Neural cell (in vitro differentiated cells): ENCODE measurements at regions not wholly inside any gene's neighbourhood (a gene's known extent, or its start where the extent isn't known, plus 50 kb on each side); places are given as distances from the start of the nearest gene placed in this dataset.

Source experiments
- H2AFZ ChIP-seq: fragments of 200-600, 300-800 bp; sonication (generic), shearing (Covaris generic); 2 replicates; pipeline ENCODE4 v1.6.0; 2014; ENCODE audit warnings: low read depth, mild to moderate bottlenecking, antibody characterized with exemption, low read length, moderate library complexity
- H3F3A ChIP-seq: fragments of 200-600 bp; shearing (Covaris generic); 2 replicates; pipeline ENCODE4 v1.6.1; 2016; ENCODE audit warnings: mild to moderate bottlenecking, moderate library complexity, mixed read lengths, antibody characterized with exemption, low read length; ENCODE audit not compliant: insufficient read depth, poor library complexity, severe bottlenecking
- H3K27ac ChIP-seq: fragments of 200-600, 300-800 bp; sonication (generic), shearing (Covaris generic); 2 replicates; pipeline ENCODE4 v1.5.1; 2014; ENCODE audit warnings: mild to moderate bottlenecking, low read length, moderate library complexity
- H3K27me3 ChIP-seq: fragments of 300-800, 200-600 bp; sonication (generic), shearing (Covaris generic); 2 replicates; pipeline ENCODE4 v1.6.0; 2014; ENCODE audit warnings: mild to moderate bottlenecking, low read depth, low read length, moderate library complexity; ENCODE audit not compliant: insufficient read depth
- H3K36me3 ChIP-seq: fragments of 300-800, 200-600 bp; sonication (generic), shearing (Covaris generic); 2 replicates; pipeline ENCODE4 v1.5.1; 2014; ENCODE audit warnings: mild to moderate bottlenecking, antibody characterized with exemption, low read length, moderate library complexity; ENCODE audit not compliant: insufficient read depth
- H3K4me2 ChIP-seq: fragments of 300-800, 200-600 bp; sonication (generic), shearing (Covaris generic); 2 replicates; pipeline ENCODE4 v1.6.0; 2014; ENCODE audit warnings: mild to moderate bottlenecking, low read length
- H3K4me3 ChIP-seq: fragments of 300-800, 200-600 bp; sonication (generic), shearing (Covaris generic); 2 replicates; pipeline ENCODE4 v1.5.1; 2014; ENCODE audit warnings: mild to moderate bottlenecking, low read length, moderate library complexity
- H3K79me2 ChIP-seq: fragments of 200-600 bp; shearing (Covaris generic); replicated peaks from 2 replicates; pipeline ENCODE4 v1.6.0; 2014; ENCODE audit warnings: mild to moderate bottlenecking, low read length, moderate library complexity; ENCODE audit not compliant: insufficient read depth
- H3K9ac ChIP-seq: fragments of 300-800, 200-600 bp; sonication (generic), shearing (Covaris generic); 2 replicates; pipeline ENCODE4 v1.6.1; 2016; ENCODE audit warnings: mild to moderate bottlenecking, low read length, mixed read lengths
- H3K9me2 ChIP-seq: fragments of 200-600 bp; shearing (Covaris generic); 2 replicates; pipeline ENCODE4 v1.6.1; 2016; ENCODE audit warnings: mild to moderate bottlenecking, low read length, mixed read lengths; ENCODE audit not compliant: insufficient read depth
- H3K9me3 ChIP-seq: fragments of 200-600, 300-800 bp; sonication (generic), shearing (Covaris generic); 2 replicates; pipeline ENCODE4 v1.6.1; 2016; ENCODE audit warnings: mild to moderate bottlenecking, mixed run types, low read length, moderate library complexity, mixed read lengths
- H4K20me1 ChIP-seq: fragments of 200-600 bp; shearing (Covaris generic); 2 replicates; pipeline ENCODE4 v1.6.1; 2016; ENCODE audit warnings: mild to moderate bottlenecking, mixed run types; ENCODE audit not compliant: insufficient read depth
- EP300 ChIP-seq: fragments of 450-650 bp; conservative IDR thresholded peaks from 2 replicates; pipeline ENCODE4 v1.6.1; 2014; ENCODE audit warnings: antibody characterized with exemption, mild to moderate bottlenecking, moderate library complexity; ENCODE audit not compliant: poor library complexity, severe bottlenecking
- EZH2 ChIP-seq: fragments of 200-600, 300-800 bp; shearing (Covaris generic), sonication (generic); IDR thresholded peaks from 2 replicates; pipeline ENCODE4 v1.6.1; 2014; ENCODE audit warnings: antibody characterized with exemption, low read length, borderline replicate concordance, mild to moderate bottlenecking; ENCODE audit not compliant: insufficient read depth, poor library complexity, severe bottlenecking
- MXI1 ChIP-seq: fragments of 450-650 bp; conservative IDR thresholded peaks from 2 replicates; pipeline ENCODE4 v1.6.1; 2014; ENCODE audit warnings: antibody characterized with exemption, mild to moderate bottlenecking; ENCODE audit not compliant: poor library complexity, severe bottlenecking
- POLR2AphosphoS5 ChIP-seq: IDR thresholded peaks from 2 replicates; pipeline ENCODE4 v1.6.1; 2012
- RAD21 ChIP-seq: fragments of 450-650 bp; conservative IDR thresholded peaks from 2 replicates; pipeline ENCODE4 v1.6.1; 2014; ENCODE audit warnings: antibody characterized with exemption, mild to moderate bottlenecking, moderate library complexity
- SMC3 ChIP-seq: fragments of 450-650 bp; conservative IDR thresholded peaks from 2 replicates; pipeline ENCODE4 v1.6.1; 2014; ENCODE audit warnings: antibody characterized with exemption, mild to moderate bottlenecking, moderate library complexity; ENCODE audit not compliant: poor library complexity
- TAF1 ChIP-seq: IDR thresholded peaks from 2 replicates; pipeline ENCODE4 v1.6.1; 2012; ENCODE audit warnings: low read depth
- TF ChIP-seq, protein P1 (sequence below): fragments of 450-650 bp; IDR thresholded peaks from 2 replicates; pipeline ENCODE4 v1.5.1; 2014; ENCODE audit warnings: antibody characterized with exemption, mild to moderate bottlenecking, moderate library complexity; ENCODE audit not compliant: poor library complexity, severe bottlenecking
- TF ChIP-seq, protein P2 (sequence below): IDR thresholded peaks from 2 replicates; pipeline ENCODE4 v1.6.1; 2012; ENCODE audit warnings: borderline replicate concordance

DNA sequence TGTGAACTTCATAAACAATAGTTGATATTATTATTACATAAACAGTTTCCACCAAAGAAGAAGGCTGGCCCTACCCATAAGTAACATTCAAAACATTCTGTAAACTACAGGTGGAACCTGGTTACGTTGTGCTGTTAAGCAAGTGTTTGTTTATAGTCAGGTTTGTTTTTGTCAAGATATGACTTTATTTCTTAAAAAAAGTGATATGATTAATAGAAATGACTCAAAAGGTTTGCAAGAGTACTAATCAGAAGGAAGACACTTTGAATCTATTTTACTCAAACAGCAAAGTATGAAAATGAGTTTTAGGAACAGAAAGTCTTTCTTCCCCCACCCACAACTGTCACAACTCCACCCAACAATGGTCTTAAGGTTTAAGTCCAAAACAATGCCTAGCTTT lies 220.8 kb downstream of the PLK2 start:
- Histone ChIP-seq H3K4me3 (no peak overlapping the region), H3K36me3 (no peaks in the 10 kb centered on the region), H3K9ac (no peak overlapping the region), H3K27ac (no peak overlapping the region), H3K79me2 (no peaks in the 10 kb centered on the region), H4K20me1 (no peaks in the 10 kb centered on the region), H3F3A (no peaks in the 10 kb centered on the region), H2AFZ (no peak overlapping the region), H3K4me2 (no peak overlapping the region), H3K27me3 (no peaks in the 10 kb centered on the region), H3K9me2 (no peaks in the 10 kb centered on the region), H3K9me3 (no peaks in the 10 kb centered on the region)
- no peak for TF ChIP-seq POLR2AphosphoS5
- TF ChIP-seq, protein P1, sequence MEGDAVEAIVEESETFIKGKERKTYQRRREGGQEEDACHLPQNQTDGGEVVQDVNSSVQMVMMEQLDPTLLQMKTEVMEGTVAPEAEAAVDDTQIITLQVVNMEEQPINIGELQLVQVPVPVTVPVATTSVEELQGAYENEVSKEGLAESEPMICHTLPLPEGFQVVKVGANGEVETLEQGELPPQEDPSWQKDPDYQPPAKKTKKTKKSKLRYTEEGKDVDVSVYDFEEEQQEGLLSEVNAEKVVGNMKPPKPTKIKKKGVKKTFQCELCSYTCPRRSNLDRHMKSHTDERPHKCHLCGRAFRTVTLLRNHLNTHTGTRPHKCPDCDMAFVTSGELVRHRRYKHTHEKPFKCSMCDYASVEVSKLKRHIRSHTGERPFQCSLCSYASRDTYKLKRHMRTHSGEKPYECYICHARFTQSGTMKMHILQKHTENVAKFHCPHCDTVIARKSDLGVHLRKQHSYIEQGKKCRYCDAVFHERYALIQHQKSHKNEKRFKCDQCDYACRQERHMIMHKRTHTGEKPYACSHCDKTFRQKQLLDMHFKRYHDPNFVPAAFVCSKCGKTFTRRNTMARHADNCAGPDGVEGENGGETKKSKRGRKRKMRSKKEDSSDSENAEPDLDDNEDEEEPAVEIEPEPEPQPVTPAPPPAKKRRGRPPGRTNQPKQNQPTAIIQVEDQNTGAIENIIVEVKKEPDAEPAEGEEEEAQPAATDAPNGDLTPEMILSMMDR: no peak
- TF ChIP-seq, protein P2, sequence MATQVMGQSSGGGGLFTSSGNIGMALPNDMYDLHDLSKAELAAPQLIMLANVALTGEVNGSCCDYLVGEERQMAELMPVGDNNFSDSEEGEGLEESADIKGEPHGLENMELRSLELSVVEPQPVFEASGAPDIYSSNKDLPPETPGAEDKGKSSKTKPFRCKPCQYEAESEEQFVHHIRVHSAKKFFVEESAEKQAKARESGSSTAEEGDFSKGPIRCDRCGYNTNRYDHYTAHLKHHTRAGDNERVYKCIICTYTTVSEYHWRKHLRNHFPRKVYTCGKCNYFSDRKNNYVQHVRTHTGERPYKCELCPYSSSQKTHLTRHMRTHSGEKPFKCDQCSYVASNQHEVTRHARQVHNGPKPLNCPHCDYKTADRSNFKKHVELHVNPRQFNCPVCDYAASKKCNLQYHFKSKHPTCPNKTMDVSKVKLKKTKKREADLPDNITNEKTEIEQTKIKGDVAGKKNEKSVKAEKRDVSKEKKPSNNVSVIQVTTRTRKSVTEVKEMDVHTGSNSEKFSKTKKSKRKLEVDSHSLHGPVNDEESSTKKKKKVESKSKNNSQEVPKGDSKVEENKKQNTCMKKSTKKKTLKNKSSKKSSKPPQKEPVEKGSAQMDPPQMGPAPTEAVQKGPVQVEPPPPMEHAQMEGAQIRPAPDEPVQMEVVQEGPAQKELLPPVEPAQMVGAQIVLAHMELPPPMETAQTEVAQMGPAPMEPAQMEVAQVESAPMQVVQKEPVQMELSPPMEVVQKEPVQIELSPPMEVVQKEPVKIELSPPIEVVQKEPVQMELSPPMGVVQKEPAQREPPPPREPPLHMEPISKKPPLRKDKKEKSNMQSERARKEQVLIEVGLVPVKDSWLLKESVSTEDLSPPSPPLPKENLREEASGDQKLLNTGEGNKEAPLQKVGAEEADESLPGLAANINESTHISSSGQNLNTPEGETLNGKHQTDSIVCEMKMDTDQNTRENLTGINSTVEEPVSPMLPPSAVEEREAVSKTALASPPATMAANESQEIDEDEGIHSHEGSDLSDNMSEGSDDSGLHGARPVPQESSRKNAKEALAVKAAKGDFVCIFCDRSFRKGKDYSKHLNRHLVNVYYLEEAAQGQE: no peak
- TF ChIP-seq RAD21: no peak
- TF ChIP-seq MXI1: no peak
- no peak for TF ChIP-seq TAF1
- no peak for TF ChIP-seq EZH2
- no peak for TF ChIP-seq EP300
- TF ChIP-seq SMC3: no peak

DNA sequence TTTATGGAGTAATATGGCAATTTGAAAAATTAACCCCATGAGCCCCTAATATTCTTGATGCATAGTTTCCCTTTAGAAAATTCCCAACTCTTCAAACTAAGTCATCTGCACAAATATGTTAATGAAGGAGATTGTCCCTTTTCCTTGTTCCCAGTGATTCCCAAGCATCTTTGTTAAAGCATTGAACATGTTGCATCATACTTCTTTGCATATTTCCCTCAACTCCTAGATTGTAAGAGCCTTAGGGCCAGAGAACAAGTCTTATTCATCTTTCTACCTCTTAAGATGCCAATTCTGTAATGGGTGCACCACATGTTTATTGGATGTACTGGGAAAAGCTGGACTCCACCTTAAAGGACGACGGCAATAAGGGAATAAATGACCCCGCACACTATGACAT lies 223.4 kb downstream of the PLK2 start:
- no peak overlapping the region for H3K4me2 ChIP-seq
- H3K79me2 ChIP-seq: no peaks in the 10 kb centered on the region
- no peak overlapping the region for H3K9ac ChIP-seq
- no peak overlapping the region for H3K4me3 ChIP-seq
- H3K9me3 ChIP-seq: no peaks in the 10 kb centered on the region
- H2AFZ ChIP-seq: no peak overlapping the region
- H3K27me3 ChIP-seq: no peaks in the 10 kb centered on the region
- no peak for TF ChIP-seq POLR2AphosphoS5
- no peak for TF ChIP-seq SMC3
- no peak for TF ChIP-seq EP300
- TF ChIP-seq MXI1: no peak
- TF ChIP-seq RAD21: no peak
- no peaks in the 10 kb centered on the region for H3F3A ChIP-seq
- no peaks in the 10 kb centered on the region for H3K9me2 ChIP-seq
- H3K27ac ChIP-seq: no peak overlapping the region
- no peaks in the 10 kb centered on the region for H3K36me3 ChIP-seq
- no peaks in the 10 kb centered on the region for H4K20me1 ChIP-seq

DNA sequence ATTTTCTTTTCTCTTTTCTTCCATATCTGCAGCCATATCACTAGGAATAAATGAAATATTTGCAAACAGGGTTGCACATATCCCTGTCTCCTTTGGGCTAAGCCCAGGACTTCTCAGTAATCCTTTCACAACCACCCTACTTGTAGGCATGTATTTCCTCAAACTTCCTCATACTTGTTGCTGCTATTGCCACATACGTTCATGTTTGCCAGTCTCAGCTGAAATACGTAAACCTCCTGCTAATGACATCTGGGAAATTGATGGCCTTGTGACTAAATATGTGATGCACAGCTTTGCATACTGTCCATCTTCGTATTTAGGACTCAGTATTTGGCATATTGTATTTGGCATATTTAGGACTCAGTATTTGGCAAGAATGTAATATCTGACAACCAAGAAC lies 224.6 kb downstream of the PLK2 start:
- no peak overlapping the region for H3K9ac ChIP-seq
- H3K9me3 ChIP-seq: no peaks in the 10 kb centered on the region
- H3K79me2 ChIP-seq: no peaks in the 10 kb centered on the region
- no peak overlapping the region for H3K4me3 ChIP-seq
- TF ChIP-seq EZH2: no peak
- TF ChIP-seq POLR2AphosphoS5: no peak
- TF ChIP-seq RAD21: no peak
- TF ChIP-seq SMC3: no peak
- TF ChIP-seq, protein P1: no peak
- TF ChIP-seq, protein P2: no peak
- no peak for TF ChIP-seq MXI1
- no peak for TF ChIP-seq TAF1
- TF ChIP-seq EP300: no peak
- no peaks in the 10 kb centered on the region for H3F3A ChIP-seq
- H3K36me3 ChIP-seq: no peaks in the 10 kb centered on the region
- no peaks in the 10 kb centered on the region for H3K27me3 ChIP-seq
- no peaks in the 10 kb centered on the region for H4K20me1 ChIP-seq
- H3K9me2 ChIP-seq: no peaks in the 10 kb centered on the region
- H3K4me2 ChIP-seq: no peak overlapping the region
- H3K27ac ChIP-seq: no peak overlapping the region
- no peak overlapping the region for H2AFZ ChIP-seq
